Keratinocyte (primary cell): ENCODE measurements at regions not wholly inside any gene's neighbourhood (a gene's known extent, or its start where the extent isn't known, plus 50 kb on each side); places are given as distances from the start of the nearest gene placed in this dataset.

ENCODE experiments used
- DNase-seq: peaks from one replicate; pipeline ENCODE4 v3.0.0-alpha.2; 2011; ENCODE audit warnings: low read depth, missing footprints, low spot score
- FAIRE-seq: peaks from 2 replicates; lab custom pipeline; 2011; peaks lifted over from hg19 to GRCh38; lab: Jason Lieb, UNC
- H2AFZ ChIP-seq: 2 replicates; pipeline ENCODE4 v1.6.0; 2012; ENCODE audit warnings: low read length, control low read depth, inconsistent platforms; ENCODE audit not compliant: control insufficient read depth
- H3K27ac ChIP-seq: 2 replicates; pipeline ENCODE4 v1.5.1; 2011; ENCODE audit warnings: low read length; ENCODE audit not compliant: control insufficient read depth, insufficient read depth
- H3K27me3 ChIP-seq: 3 replicates; pipeline ENCODE4 v1.6.0; 2011; ENCODE audit warnings: low read length; ENCODE audit not compliant: control insufficient read depth, insufficient read depth; ENCODE audit errors: extremely low read depth
- H3K36me3 ChIP-seq, 2 experiments: 2 replicates in 1 of 2; 3 replicates in 1 of 2; pipeline ENCODE4 v1.5.1; 2011; ENCODE audit warnings: low read length in 2 of 2, mild to moderate bottlenecking in 1 of 2; ENCODE audit not compliant: control insufficient read depth in 2 of 2, insufficient read depth in 2 of 2; ENCODE audit errors: extremely low read depth in 1 of 2
- H3K4me1 ChIP-seq: 3 replicates; pipeline ENCODE4 v1.5.1; 2011; ENCODE audit warnings: low read length; ENCODE audit not compliant: control insufficient read depth, insufficient read depth; ENCODE audit errors: extremely low read depth
- H3K4me2 ChIP-seq: 3 replicates; pipeline ENCODE4 v1.6.0; 2011; ENCODE audit warnings: low read depth, low read length; ENCODE audit not compliant: control insufficient read depth, insufficient read depth; ENCODE audit errors: extremely low read depth
- H3K4me3 ChIP-seq, 3 experiments: fragments of 200-600 bp in 1 of 3; sonication (generic) in 1 of 3; 2 replicates in 2 of 3; 3 replicates in 1 of 3; pipeline ENCODE4 v1.5.1; 2011 to 2016; ENCODE audit warnings: low read length in 3 of 3, mild to moderate bottlenecking in 3 of 3, control low read depth in 2 of 3, inconsistent platforms in 1 of 3, low read depth in 1 of 3, mixed read lengths in 1 of 3, mixed run types in 1 of 3, moderate library complexity in 1 of 3; ENCODE audit not compliant: control insufficient read depth in 2 of 3, insufficient read depth in 2 of 3; ENCODE audit errors: extremely low read depth in 1 of 3
- H3K79me2 ChIP-seq: 2 replicates; pipeline ENCODE4 v1.6.0; 2012; ENCODE audit warnings: low read length; ENCODE audit not compliant: control insufficient read depth, insufficient read depth
- H3K9ac ChIP-seq: 3 replicates; pipeline ENCODE4 v1.6.0; 2011; ENCODE audit warnings: low read length; ENCODE audit not compliant: control insufficient read depth, insufficient read depth; ENCODE audit errors: extremely low read depth
- H3K9me1 ChIP-seq: 3 replicates; pipeline ENCODE4 v1.6.0; 2011; ENCODE audit warnings: low read length; ENCODE audit not compliant: control insufficient read depth, insufficient read depth; ENCODE audit errors: extremely low read depth
- H3K9me3 ChIP-seq: 2 replicates; pipeline ENCODE4 v1.5.1; 2012; ENCODE audit warnings: low read depth, low read length; ENCODE audit not compliant: control insufficient read depth
- H4K20me1 ChIP-seq: 3 replicates; pipeline ENCODE4 v1.6.0; 2011; ENCODE audit warnings: low read length; ENCODE audit not compliant: control insufficient read depth, insufficient read depth; ENCODE audit errors: extremely low read depth
- CTCF ChIP-seq, 3 experiments: IDR thresholded peaks in 1 of 3; conservative IDR thresholded peaks in 1 of 3; optimal IDR thresholded peaks in 1 of 3; 2 replicates in 2 of 3; 3 replicates in 1 of 3; pipeline versions ENCODE3 to v1.5.1; 2011; ENCODE audit warnings: low read length in 3 of 3, mild to moderate bottlenecking in 3 of 3, moderate library complexity in 2 of 3, control low read depth in 1 of 3, inconsistent platforms in 1 of 3; ENCODE audit not compliant: insufficient read depth in 2 of 3; ENCODE audit errors: extremely low read depth in 1 of 3
- EZH2 ChIP-seq: IDR thresholded peaks from one replicate; pipeline ENCODE4 v1.6.1; 2012; ENCODE audit warnings: inconsistent platforms, mild to moderate bottlenecking, low read length, moderate library complexity
- dilution Hi-C: fragments of 300-500 bp; cut with MboI; formaldehyde crosslinking; loops from one replicate; pipeline ENCODE4 v1.7.0; 2020; ENCODE audit warnings: low sequenced_read_pairs; ENCODE audit not compliant: extremely low pct_ligation_motif_present

- H3K27ac ChIP-seq, result no peak overlapping the region
- no peak overlapping the region for H3K9ac ChIP-seq
- H3K79me2 ChIP-seq, result no peaks in the 10 kb centered on the region
- no peaks in the 10 kb centered on the region for H3K9me3 ChIP-seq
- DNase-seq, result no peak
- dilution Hi-C loops, result no loop called here
- H3K4me2 ChIP-seq, result no peak overlapping the region
- TF ChIP-seq EZH2 (no peak), CTCF (optimal IDR thresholded peaks at IDR 0.05 in 1 of 3, IDR thresholded peaks at IDR 0.05 in 1 of 3, conservative IDR thresholded peaks at IDR 0.05 in 1 of 3; ENCODE audit: extremely low read depth in 1 of 3, insufficient read depth in 2 of 3, low read length in 3 of 3) (no peak)
- H4K20me1 ChIP-seq, result no peaks in the 10 kb centered on the region
- H3K36me3 ChIP-seq, result no peaks in the 10 kb centered on the region
- H3K4me3 ChIP-seq, result no peak overlapping the region
- no peaks in the 10 kb centered on the region for H3K4me1 ChIP-seq
- H2AFZ ChIP-seq, result no peak overlapping the region
- no peaks in the 10 kb centered on the region for H3K9me1 ChIP-seq
- no peak for FAIRE-seq
- H3K27me3 ChIP-seq, result no peaks in the 10 kb centered on the region
Measured at GRCh38 chr4:116438981-116439729, 646.2 kb downstream of the TRAM1L1 start.

DNA sequence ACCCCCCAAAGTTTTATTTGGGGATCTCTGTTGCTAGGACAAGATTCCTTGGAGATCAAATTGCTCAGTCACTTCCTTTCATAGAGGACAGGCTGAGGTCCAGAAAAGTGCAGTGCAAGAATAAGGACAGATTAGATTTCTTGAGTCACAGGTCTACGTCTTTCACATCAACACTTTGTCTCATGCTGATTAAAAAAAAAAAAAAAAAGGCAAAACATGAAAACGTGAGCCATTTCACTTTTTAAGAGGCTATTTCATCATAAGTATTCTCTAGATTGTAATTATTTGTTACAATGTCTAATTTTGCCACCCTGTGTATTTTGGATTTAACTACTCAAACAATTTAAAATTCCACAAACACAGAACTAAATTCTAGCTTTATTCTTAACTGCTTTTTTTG lies 647.0 kb downstream of the TRAM1L1 start:
- Histone ChIP-seq H3K4me2 (no peak overlapping the region), H2AFZ (no peak overlapping the region), H3K4me3 (no peak overlapping the region), H3K4me1 (no peaks in the 10 kb centered on the region), H3K9me1 (no peaks in the 10 kb centered on the region), H3K27ac (no peak overlapping the region), H3K36me3 (no peaks in the 10 kb centered on the region), H3K9ac (no peak overlapping the region), H3K9me3 (no peaks in the 10 kb centered on the region), H3K27me3 (no peaks in the 10 kb centered on the region), H4K20me1 (no peaks in the 10 kb centered on the region), H3K79me2 (no peaks in the 10 kb centered on the region)
- no peak for DNase-seq
- no peak for TF ChIP-seq CTCF (optimal IDR thresholded peaks at IDR 0.05 in 1 of 3, IDR thresholded peaks at IDR 0.05 in 1 of 3, conservative IDR thresholded peaks at IDR 0.05 in 1 of 3; ENCODE audit: extremely low read depth in 1 of 3, insufficient read depth in 2 of 3, low read length in 3 of 3)
- TF ChIP-seq EZH2, result no peak
- FAIRE-seq, result no peak
- dilution Hi-C loops, result no loop called here
